ENCODE measurements at regions not wholly inside any gene's neighbourhood (a gene's known extent, or its start where the extent isn't known, plus 50 kb on each side); places are given as distances from the start of the nearest gene placed in this dataset.

- H4K91ac ChIP-seq (ENCODE audit: insufficient read depth, low read depth, low read length): no peak overlapping the region
- TF ChIP-seq CHD1 (IDR thresholded peaks at IDR 0.05; ENCODE audit: low read depth, low read length): no peak
- 0 out of 2 replicates have a peak, but pooled peaks have one; percentile 22 for TF ChIP-seq CEBPB (IDR thresholded peaks at IDR 0.05; ENCODE audit: low read depth, low read length)
- no peak overlapping the region for H2BK120ac ChIP-seq (ENCODE audit: low read depth, low read length)
- H3K9me3 ChIP-seq (ENCODE audit: control insufficient read depth, insufficient read depth, low read length): no peaks in the 10 kb centered on the region
- BruUV-seq (replicated peaks): no TSS peak
- POLR2A ChIA-PET (ENCODE audit: unreplicated experiment): no interaction called here
- in situ Hi-C loops (cut with MboI; ENCODE audit: low sequenced_read_pairs): no loop called here
- H3K9me1 ChIP-seq (ENCODE audit: insufficient read depth, low read length): no peaks in the 10 kb centered on the region
- H2AK5ac ChIP-seq (ENCODE audit: low read depth, low read length): no peak overlapping the region
- no peak overlapping the region for H2BK5ac ChIP-seq (ENCODE audit: low read depth, low read length, poor library complexity, severe bottlenecking)
- CTCF ChIA-PET: no interaction called here
- no peak overlapping the region for H3K4me2 ChIP-seq (ENCODE audit: low read depth, low read length)
- no peak overlapping the region for H3K4ac ChIP-seq (ENCODE audit: low read depth, low read length)
- no peak overlapping the region for H3K18ac ChIP-seq (ENCODE audit: low read depth, low read length)
- H3K27ac ChIP-seq (ENCODE audit: insufficient read depth, low read length): no peak overlapping the region
- H2AK9ac ChIP-seq (replicated peaks; ENCODE audit: low read depth, low read length, poor library complexity): no peak overlapping the region
- H4K20me1 ChIP-seq (ENCODE audit: insufficient read depth, low read length): no peaks in the 10 kb centered on the region
- H4K8ac ChIP-seq (ENCODE audit: low read depth in 2 of 2, low read length in 2 of 2): no peak overlapping the region
- no peaks in the 10 kb centered on the region for H3K79me1 ChIP-seq (ENCODE audit: low read depth in 1 of 2, low read length in 2 of 2)
- no peaks in the 10 kb centered on the region for H3K36me3 ChIP-seq (ENCODE audit: control insufficient read depth, insufficient read depth, low read length)
- H3K27me3 ChIP-seq (ENCODE audit: control insufficient read depth, insufficient read depth, low read length): no peaks in the 10 kb centered on the region
- no peaks in the 10 kb centered on the region for H3K4me1 ChIP-seq (ENCODE audit: control insufficient read depth, insufficient read depth, low read length)
- H2BK15ac ChIP-seq (ENCODE audit: low read depth, low read length): no peak overlapping the region
- no peak overlapping the region for H3K56ac ChIP-seq (ENCODE audit: extremely low read depth, insufficient read depth, low read length)
- DNase-seq (peak; percentile 82), ATAC-seq (ENCODE audit: low read depth) (peak; percentile 85)
- no CpG with 5 or more reads among the region's 3 CpGs for WGBS, 2 experiments (ENCODE audit: extremely low coverage in 2 of 2, insufficient read length in 1 of 2)
- dilution Hi-C loops (cut with HindIII; ENCODE audit: low sequenced_read_pairs, unreplicated experiment): no loop called here
- no peak overlapping the region for H2AFZ ChIP-seq (replicated peaks; ENCODE audit: low read length, poor library complexity)
- no peak overlapping the region for H4K5ac ChIP-seq (ENCODE audit: low read depth, low read length)
- H3K14ac ChIP-seq (replicated peaks; ENCODE audit: low read depth, low read length): no peak overlapping the region
- intact Hi-C loops (cut with micrococcal nuclease): no loop called here
- no peak overlapping the region for H3K23ac ChIP-seq (ENCODE audit: low read depth, low read length)
- H3K4me3 ChIP-seq (ENCODE audit: insufficient read depth, low read depth, low read length): no peak overlapping the region
- no peak overlapping the region for H3K9ac ChIP-seq (ENCODE audit: low read depth, low read length)
- no peak overlapping the region for H2BK20ac ChIP-seq (ENCODE audit: low read depth, low read length)
Observed at GRCh38 chr15:87354661-87355410, 901.7 kb downstream of the NTRK3 start.
